ENCODE measurements at regions not wholly inside any gene's neighbourhood (a gene's known extent, or its start where the extent isn't known, plus 50 kb on each side); places are given as distances from the start of the nearest gene placed in this dataset.

- no peak for TF ChIP-seq CTCF (IDR thresholded peaks at IDR 0.05)
- no peak overlapping the region for H3K4me3 ChIP-seq
- WGBS, 2 donors = 90 to 93% methylated on average over 19 of the region's 19 CpGs
- DNase-seq = no peak
- no peak for ATAC-seq
- peaks cover 0 to 6% (median 0%) of the 10 kb centered on the region in 7 donors for H3K27me3 ChIP-seq
- intact Hi-C loops (cut with DNase I) = no loop called here
- H3K36me3 ChIP-seq = no peaks in the 10 kb centered on the region
- H3K27ac ChIP-seq = no peak overlapping the region
- H3K4me1 ChIP-seq = peaks cover 0 to 21% (median 0%) of the 10 kb centered on the region in 9 donors
- no peaks in the 10 kb centered on the region for H3K9me3 ChIP-seq
Measured at GRCh38 chr20:57840504-57841296, 130.9 kb upstream of the PMEPA1 start.

GRCh38 chr20:57840066-57840465, 130.3 kb upstream of the PMEPA1 start:
- H3K4me3 ChIP-seq = no peak overlapping the region
- WGBS, 2 donors = 80 to 82% methylated on average over 10 of the region's 10 CpGs
- H3K9me3 ChIP-seq = no peaks in the 10 kb centered on the region
- peaks cover 0 to 6% (median 0%) of the 10 kb centered on the region in 7 donors for H3K27me3 ChIP-seq
- no peak overlapping the region for H3K27ac ChIP-seq
- TF ChIP-seq CTCF (IDR thresholded peaks at IDR 0.05) = no peak
- H3K4me1 ChIP-seq = peaks cover 0 to 21% (median 0%) of the 10 kb centered on the region in 9 donors
- DNase-seq = no peak
- no peaks in the 10 kb centered on the region for H3K36me3 ChIP-seq
- peak in 2 of 8 donors; percentile 24 to 30 for ATAC-seq
- intact Hi-C loops (cut with DNase I) = no loop called here

- ATAC-seq = peak in 2 of 8 donors; percentile 23 to 45
- no peak for TF ChIP-seq CTCF (IDR thresholded peaks at IDR 0.05)
- Histone ChIP-seq H3K9me3 (no peaks in the 10 kb centered on the region), H3K27ac (peak overlapping the region in 2 of 10 donors; percentile 14 to 65), H3K27me3 (peaks cover 0 to 6% (median 0%) of the 10 kb centered on the region in 7 donors), H3K4me1 (peaks cover 0 to 21% (median 0%) of the 10 kb centered on the region in 9 donors), H3K36me3 (no peaks in the 10 kb centered on the region), H3K4me3 (no peak overlapping the region)
- intact Hi-C loops (cut with DNase I) = loop anchor here in 1 of 10 donors (10.0 kb wide), 1 partner anchor 184 kb away; no protein-coding TSS in a partner anchor
- no peak for DNase-seq
- 46 to 50% methylated on average over 18 of the region's 18 CpGs for WGBS, 2 donors
Measured at GRCh38 chr20:57838670-57839151, 128.9 kb upstream of the PMEPA1 start.

- intact Hi-C loops (cut with DNase I) = loop anchor here in 1 of 10 donors (10.0 kb wide), 1 partner anchor 183 kb away; no protein-coding TSS in a partner anchor
- Histone ChIP-seq H3K4me1 (peaks cover 0 to 23% (median 0%) of the 10 kb centered on the region in 9 donors), H3K4me3 (no peak overlapping the region), H3K9me3 (no peaks in the 10 kb centered on the region), H3K27me3 (peaks cover 0 to 6% (median 0%) of the 10 kb centered on the region in 7 donors), H3K27ac (peak overlapping the region in 1 of 10 donors; percentile 65), H3K36me3 (no peaks in the 10 kb centered on the region)
- WGBS, 2 donors = 92 to 94% methylated on average over 24 of the region's 24 CpGs
- TF ChIP-seq CTCF (IDR thresholded peaks at IDR 0.05) = no peak
- ATAC-seq (no peak), DNase-seq (no peak)
Measured at GRCh38 chr20:57837208-57838035, 127.6 kb upstream of the PMEPA1 start.

Measured in heart right ventricle (tissue), 16 donors.